ENCODE measurements at regions not wholly inside any gene's neighbourhood (a gene's known extent, or its start where the extent isn't known, plus 50 kb on each side); places are given as distances from the start of the nearest gene placed in this dataset.

- TF ChIP-seq POLR2A (IDR thresholded peaks at IDR 0.05) (no peak), CTCF (IDR thresholded peaks at IDR 0.05) (no peak)
These were observed 376.3 kb upstream of the DEPDC1 start for GRCh38 chr1:68873144-68873543.

Data from sigmoid colon (tissue), 3 donors.